Right kidney (tissue), 1 donor: ENCODE measurements at regions not wholly inside any gene's neighbourhood (a gene's known extent, or its start where the extent isn't known, plus 50 kb on each side); places are given as distances from the start of the nearest gene placed in this dataset.
A peak's percentile ranks its signal among the peaks of the same experiment; 100 is the strongest.

Experiments
- DNase-seq: peaks from one replicate; pipeline ENCODE4 v3.0.0-alpha.2; 2016

GRCh38 chr18:8969639-8970390 is 132.7 kb upstream of the NDUFV2 start:
- DNase-seq: no peak

GRCh38 chr18:8970843-8971242 is 131.7 kb upstream of the NDUFV2 start:
- no peak for DNase-seq

DNA sequence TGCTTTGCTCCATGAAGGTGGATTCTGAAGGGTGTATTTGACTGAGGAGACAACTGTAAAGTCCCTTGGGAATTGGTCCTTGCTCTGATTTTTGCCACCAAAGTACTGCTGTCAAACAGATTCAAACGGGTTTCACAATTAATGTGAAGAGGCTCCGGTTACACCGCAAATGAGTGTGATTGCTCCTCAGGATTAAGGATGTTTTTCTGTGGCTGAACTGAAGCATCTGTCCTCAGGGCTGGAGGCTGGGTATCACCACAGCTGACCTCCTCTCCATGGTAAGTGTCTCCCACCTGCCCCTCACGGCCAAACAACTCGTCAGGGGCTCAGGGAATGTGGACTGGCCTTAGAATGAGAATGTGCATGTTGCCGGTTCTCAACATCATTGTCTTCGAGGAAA is 130.4 kb upstream of the NDUFV2 start:
- no peak for DNase-seq

GRCh38 chr18:8974279-8974678 is 128.2 kb upstream of the NDUFV2 start:
- no peak for DNase-seq

- DNase-seq: no peak
Measured at GRCh38 chr18:8974696-8975095, 127.8 kb upstream of the NDUFV2 start.

DNA sequence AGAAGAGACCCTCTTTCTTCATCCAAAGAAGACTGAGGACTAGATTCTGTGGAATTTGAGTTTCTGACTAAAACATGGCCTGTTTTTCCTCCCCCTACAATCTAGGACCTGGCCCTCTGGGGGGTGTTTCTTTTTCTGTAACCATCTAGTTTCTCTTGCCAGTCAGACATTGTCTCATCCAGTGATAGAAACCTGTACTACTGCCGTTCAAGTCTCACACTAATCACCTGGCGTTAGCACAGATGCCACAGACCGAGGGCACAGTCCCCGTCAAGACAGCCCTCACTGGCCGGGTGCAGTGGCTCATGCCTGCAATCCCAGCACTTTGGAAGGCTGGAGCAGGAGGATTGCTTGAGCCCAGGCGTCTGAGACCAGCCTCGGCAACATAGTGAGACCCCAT is 126.9 kb upstream of the NDUFV2 start:
- no peak for DNase-seq

DNA sequence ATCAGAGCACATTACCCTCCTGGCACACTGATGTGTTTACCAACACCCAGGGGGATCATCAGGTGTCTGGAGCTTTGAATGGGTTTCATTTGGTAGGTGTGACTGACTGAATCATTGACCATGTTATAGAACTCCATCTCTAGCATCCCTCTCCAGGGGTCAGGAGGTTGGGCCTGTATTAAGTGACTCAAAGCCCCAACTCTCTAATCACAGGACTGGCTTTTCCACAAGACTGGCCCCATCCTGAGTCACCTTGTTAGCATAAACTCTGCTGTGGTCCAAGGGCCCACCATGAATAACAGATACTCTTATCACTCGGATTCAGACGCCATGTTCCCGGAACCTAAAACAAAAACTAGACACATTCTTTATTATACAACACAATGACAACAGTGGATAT is 125.9 kb upstream of the NDUFV2 start:
- no peak for DNase-seq

GRCh38 chr18:8977166-8977565 is 125.3 kb upstream of the NDUFV2 start:
- DNase-seq: no peak

GRCh38 chr18:8977701-8978100 is 124.8 kb upstream of the NDUFV2 start:
- DNase-seq: no peak

DNA sequence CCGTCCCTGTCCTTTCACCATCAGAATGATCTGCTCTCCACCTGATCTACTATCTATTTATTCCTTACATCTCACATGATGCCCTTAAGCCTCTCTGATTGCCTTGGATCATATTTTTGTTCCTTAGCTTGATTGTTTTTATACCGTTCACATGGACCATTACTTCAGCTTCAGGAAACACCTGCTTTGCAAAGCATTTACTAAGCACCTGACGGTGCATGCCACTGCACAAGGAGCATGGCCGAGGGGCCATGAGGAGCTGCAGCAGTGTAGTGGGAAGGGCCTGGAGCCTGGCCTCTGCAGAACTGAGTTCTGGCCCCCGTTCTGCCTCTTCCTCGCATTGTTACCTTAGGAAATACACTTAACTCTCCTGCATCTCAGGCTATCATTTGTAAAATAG is 124.1 kb upstream of the NDUFV2 start:
- DNase-seq: no peak

DNA sequence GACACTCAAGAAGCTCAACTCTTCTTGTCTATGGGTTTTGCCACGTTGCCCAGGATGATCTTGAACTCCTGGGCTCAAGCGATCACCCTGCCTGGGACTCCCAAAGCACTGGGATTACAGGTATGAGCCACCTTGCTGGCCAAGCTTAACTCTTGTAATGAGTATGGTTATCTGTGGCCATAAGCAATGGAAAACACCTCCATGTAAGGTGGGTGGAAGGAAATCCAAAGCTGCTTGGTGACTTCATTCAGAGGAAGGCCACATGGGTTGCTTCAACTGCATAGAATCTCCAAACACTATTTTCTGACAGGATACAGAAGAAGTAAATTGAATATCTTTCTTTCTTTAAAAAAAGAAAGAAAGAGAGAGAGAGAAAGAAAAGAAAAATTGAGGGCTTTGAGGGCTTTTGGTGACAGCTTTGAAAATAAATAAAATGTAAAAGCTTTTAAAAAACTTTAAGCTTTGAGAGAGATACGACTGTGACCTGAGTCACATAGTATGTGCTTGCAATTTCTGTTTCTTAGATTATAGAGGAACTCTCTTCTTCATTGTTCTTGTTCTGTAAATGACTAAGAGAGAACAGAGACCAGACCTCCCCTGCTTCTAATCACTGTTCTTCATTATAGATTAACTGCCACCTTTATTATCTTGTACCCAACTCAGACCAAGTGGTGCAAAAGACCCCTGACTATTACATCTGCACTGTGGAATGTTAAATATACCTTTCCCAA is 123.1 kb upstream of the NDUFV2 start:
- DNase-seq: no peak

DNA sequence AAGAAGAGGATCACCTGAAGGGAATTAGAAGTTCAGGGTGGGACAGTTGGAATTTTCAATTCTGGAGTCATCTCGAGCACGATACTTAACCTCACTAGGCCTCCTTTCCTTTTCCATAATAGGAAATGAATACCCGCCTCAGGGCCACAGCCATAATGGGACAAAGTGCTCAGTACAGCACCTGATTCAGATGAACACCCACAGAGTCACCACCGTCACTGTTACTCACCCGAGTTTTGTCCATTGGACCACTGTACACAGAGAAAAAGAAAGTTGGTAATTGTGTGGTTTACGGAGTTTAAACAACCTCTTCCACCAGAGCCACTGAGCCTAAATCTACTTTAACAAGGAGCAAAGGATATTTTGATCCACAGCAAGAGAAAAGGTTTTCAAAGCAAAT is 122.0 kb upstream of the NDUFV2 start:
- DNase-seq: no peak

- DNase-seq: no peak
Measured at GRCh38 chr18:8980918-8981317, 121.6 kb upstream of the NDUFV2 start.

- DNase-seq: peak; percentile 48
Measured at GRCh38 chr18:8982416-8983183, 119.9 kb upstream of the NDUFV2 start.

DNA sequence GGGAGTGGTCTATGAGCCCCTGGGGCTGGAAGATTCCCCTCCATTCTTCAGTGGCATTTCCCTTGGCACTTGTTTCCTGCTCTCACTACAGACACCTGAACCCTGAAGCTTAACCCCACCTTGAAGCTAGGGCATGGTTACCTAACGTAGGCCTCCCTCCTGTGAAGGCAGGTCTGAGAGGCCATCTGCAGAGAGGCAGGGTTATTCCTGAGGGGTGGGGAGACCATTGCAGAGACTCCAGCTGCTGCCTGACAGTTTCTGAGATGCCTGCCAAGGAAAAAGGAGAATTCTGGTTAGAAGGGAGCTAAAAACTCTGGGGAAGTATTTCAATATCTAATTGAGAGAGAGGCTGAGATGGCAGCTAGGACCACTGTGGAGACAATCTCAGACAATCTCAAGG is 119.3 kb upstream of the NDUFV2 start:
- DNase-seq: no peak

DNA sequence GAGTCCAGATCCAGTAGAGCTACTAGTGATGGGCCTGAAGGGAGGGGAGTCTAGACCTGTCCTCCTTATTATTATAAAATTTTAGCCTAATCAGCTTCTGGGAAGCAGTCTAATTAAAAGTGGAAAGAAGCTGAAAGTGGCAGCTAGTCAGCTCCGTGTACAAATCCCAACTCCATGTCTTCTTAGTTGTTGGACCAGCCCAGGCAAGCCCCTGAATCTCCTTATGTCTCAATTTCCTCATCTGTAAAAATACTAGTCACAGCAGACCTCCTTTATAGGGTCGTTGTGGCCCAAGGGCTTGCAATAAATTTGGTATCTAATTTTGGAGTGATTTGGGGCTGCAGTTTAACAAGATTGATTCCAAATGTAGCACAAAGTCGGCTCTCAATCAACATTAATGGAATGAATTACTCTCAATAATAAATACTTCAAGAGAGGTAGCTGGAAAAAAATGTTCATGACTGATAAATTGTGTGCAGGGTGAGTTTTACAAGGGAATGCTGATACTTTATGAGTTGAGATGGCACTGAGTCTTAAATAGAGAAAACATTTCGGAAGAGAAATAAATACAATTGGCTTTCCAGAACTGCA is 118.3 kb upstream of the NDUFV2 start:
- no peak for DNase-seq

DNA sequence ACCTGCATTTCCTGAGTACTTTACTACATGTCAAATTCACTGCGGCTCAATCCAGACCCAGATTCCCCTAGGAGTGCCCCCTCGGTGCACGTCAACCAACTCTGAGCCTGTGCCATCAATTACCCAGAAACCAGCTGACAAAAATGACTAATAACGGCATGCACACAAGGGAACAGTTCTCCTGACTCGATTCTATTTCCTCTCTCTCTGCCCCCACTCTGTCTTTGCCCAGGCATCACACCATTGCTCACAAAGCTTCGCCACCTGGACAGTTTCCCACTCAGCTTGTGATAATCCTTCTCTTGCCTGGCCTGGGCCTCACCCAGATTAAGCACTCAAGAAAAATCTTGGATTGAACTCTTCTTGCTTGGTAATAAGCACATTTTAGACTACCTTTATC is 115.3 kb upstream of the NDUFV2 start:
- no peak for DNase-seq

DNA sequence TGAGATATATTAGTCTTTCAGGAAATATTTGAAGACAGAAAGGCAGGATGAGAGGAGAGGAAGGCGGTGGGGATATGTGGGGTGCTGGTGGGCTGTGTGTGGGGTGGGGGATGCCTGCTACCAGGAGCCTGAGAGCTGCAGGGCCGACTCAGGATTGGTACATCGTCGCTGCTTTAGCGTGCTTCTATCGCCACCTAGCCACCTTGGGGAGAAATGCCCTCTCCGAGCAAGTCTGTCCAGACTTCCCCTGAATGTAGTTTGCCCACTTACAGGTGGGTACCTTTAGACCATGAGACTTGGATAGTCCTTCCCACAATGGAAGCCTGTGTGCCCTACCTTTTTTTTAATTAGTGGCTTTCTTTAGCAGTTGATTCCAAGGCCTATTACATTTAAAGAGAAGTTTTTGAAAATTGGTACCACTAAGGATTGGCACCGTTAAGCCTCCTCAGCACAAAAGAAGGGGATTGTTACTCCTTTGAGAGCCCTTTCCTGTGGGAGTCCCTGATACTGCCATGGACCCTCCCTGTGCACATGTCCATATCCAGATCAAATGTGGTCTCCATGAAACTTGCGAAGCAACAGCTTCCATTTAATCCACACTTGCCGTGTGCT is 114.1 kb upstream of the NDUFV2 start:
- no peak for DNase-seq

DNA sequence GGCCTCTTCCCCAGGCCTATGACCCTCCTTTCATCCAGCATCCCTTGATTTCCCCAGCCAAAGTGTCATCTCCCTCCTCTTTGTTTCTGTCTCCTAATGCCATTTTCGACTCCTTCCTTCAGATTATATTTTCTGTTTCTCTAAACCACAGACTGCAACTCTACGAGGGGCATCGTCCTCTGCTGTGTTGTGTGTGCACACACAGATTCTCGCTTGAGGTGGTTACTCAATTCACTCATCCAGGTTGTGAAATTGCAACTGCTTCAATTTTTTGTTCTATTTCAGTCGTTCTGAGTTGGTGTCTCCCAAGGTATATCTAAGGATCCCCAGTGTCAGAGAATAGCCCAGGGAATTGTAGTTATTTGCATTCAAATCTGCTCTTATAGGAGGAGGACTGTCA is 113.5 kb upstream of the NDUFV2 start:
- no peak for DNase-seq

DNA sequence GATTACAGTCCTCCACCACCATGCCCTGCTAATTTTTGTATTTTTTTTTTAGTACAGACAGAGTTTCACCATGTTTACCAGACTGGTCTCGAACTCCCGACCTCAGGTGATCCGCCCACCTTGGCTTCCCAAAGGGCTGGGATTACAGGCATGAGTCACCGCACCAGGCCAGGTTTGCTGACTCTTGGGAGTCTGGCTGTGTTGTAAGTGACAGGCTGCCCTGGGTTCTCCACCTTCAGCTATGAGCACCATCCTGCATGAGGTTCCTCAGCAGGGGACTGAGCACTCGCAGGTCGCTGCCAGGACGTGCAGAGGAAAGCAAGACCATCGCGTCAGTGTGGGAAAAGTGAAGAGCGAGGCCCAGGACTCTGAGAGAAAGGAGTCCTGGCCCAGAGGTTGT is 112.6 kb upstream of the NDUFV2 start:
- no peak for DNase-seq

- DNase-seq: no peak
Measured at GRCh38 chr18:8990276-8991031, 112.0 kb upstream of the NDUFV2 start.

- DNase-seq: no peak
Measured at GRCh38 chr18:8991155-8991554, 111.3 kb upstream of the NDUFV2 start.
